HG03565 (cell line): ENCODE measurements at regions not wholly inside any gene's neighbourhood (a gene's known extent, or its start where the extent isn't known, plus 50 kb on each side); places are given as distances from the start of the nearest gene placed in this dataset.

Experiments
- ATAC-seq: cut with Tn5 transposase; IDR thresholded peaks from one replicate; pipeline ENCODE4 v1.9.1; 2021; ENCODE audit warnings: mild to moderate bottlenecking, moderate library complexity; ENCODE audit not compliant: unreplicated experiment

GRCh38 chr5:74382987-74383593 is 257.4 kb downstream of the ENC1 start:
- ATAC-seq = no peak

- ATAC-seq = no peak
Observed at GRCh38 chr5:74382123-74382855, 258.2 kb downstream of the ENC1 start.

GRCh38 chr5:74380193-74380592 is 260.3 kb downstream of the ENC1 start:
- no peak for ATAC-seq

- no peak for ATAC-seq
Observed at GRCh38 chr5:74378464-74378863, 262.1 kb downstream of the ENC1 start.

GRCh38 chr5:74376187-74376586 is 264.3 kb downstream of the ENC1 start:
- no peak for ATAC-seq

- ATAC-seq = no peak
Observed at GRCh38 chr5:74375271-74375670, 265.3 kb downstream of the ENC1 start.

- ATAC-seq = no peak
Observed at GRCh38 chr5:74374656-74375055, 265.9 kb downstream of the ENC1 start.

- no peak for ATAC-seq
Observed at GRCh38 chr5:74373076-74373475, 267.5 kb downstream of the ENC1 start.

GRCh38 chr5:74372502-74373064 is 267.9 kb downstream of the ENC1 start:
- ATAC-seq = no peak

- no peak for ATAC-seq
Observed at GRCh38 chr5:74372051-74372450, 268.5 kb downstream of the ENC1 start.

- ATAC-seq = no peak
Observed at GRCh38 chr5:74371621-74372020, 268.9 kb downstream of the ENC1 start.

GRCh38 chr5:74370168-74370567 is 270.4 kb downstream of the ENC1 start:
- no peak for ATAC-seq

- ATAC-seq = no peak
Observed at GRCh38 chr5:74369173-74369572, 271.4 kb downstream of the ENC1 start.

GRCh38 chr5:74367934-74368333 is 272.6 kb downstream of the ENC1 start:
- no peak for ATAC-seq

- no peak for ATAC-seq
Observed at GRCh38 chr5:74367241-74367733, 273.2 kb downstream of the ENC1 start.

- no peak for ATAC-seq
Observed at GRCh38 chr5:74365723-74366122, 274.8 kb downstream of the ENC1 start.

GRCh38 chr5:74364507-74364906 is 276.0 kb downstream of the ENC1 start:
- no peak for ATAC-seq

GRCh38 chr5:74363603-74364205 is 276.8 kb downstream of the ENC1 start:
- ATAC-seq = no peak

GRCh38 chr5:74361406-74362358 is 278.8 kb downstream of the ENC1 start:
- no peak for ATAC-seq

GRCh38 chr5:74360535-74361210 is 279.9 kb downstream of the ENC1 start:
- no peak for ATAC-seq
